ENCODE measurements at regions not wholly inside any gene's neighbourhood (a gene's known extent, or its start where the extent isn't known, plus 50 kb on each side); places are given as distances from the start of the nearest gene placed in this dataset.

DNA sequence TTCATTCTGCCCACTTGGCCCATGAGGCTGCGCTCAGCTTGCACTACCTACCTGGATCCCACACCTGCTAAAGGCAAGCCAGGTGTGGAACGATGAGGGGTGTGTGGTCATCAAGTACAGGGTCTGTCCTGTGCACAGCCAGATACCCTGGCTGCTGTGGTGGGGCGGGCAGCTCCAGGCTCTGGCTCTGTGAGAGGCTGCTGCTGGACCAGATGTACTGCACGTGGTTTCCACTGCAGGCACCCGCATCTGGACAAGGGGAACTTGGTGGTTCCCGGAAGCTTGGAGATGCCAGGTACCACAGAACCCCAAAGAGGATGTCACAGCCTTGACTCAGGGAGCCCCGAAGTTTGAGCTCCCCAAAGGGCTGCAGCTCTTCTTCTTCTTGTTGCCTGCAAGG is 68.1 kb upstream of the ZNF804A start:
- no peak overlapping the region for H2AFZ ChIP-seq (ENCODE audit: low read length)
- H3K4me3 ChIP-seq (ENCODE audit: low read length): no peak overlapping the region
- H3K4me1 ChIP-seq (ENCODE audit: low read length): no peaks in the 10 kb centered on the region
- no peaks in the 10 kb centered on the region for H3K36me3 ChIP-seq (ENCODE audit: insufficient read depth, low read length)
- no peak for DNase-seq
- H3K9me3 ChIP-seq (ENCODE audit: low read length): peaks cover 13% of the 10 kb centered on the region; the same call in 1 of the 2 replicates
- no peaks in the 10 kb centered on the region for H4K20me1 ChIP-seq (ENCODE audit: insufficient read depth, low read depth, low read length)
- H3K4me2 ChIP-seq (ENCODE audit: low read depth, low read length, poor library complexity, severe bottlenecking): no peak overlapping the region
- H3K9ac ChIP-seq (ENCODE audit: low read length): no peak overlapping the region
- no peak overlapping the region for H3K27ac ChIP-seq (ENCODE audit: low read length)
- H3K27me3 ChIP-seq (ENCODE audit: low read length): no peaks in the 10 kb centered on the region
- H3K79me2 ChIP-seq (ENCODE audit: low read length): no peaks in the 10 kb centered on the region
- no peaks in the 10 kb centered on the region for H3K9me2 ChIP-seq (replicated peaks; ENCODE audit: insufficient read depth, low read length)

DNA sequence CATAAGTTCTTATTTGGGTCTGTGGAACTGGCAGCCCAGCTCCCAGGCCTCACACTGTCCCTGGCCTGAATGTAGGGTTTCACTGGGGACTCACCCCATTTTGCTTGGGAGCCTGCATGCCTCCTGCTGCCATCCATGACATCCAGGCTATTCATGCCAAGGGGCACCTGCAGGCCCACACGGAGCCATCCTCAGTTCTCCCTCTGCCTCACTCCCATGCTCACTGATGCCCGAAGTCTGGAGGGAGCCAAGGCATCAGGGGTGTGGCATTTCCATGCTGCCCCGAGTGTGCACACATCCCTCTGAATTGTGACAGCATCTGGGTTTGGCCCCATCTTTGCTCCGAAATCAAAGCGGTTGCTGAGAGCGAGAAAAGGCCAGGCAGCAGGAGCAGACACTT is 67.4 kb upstream of the ZNF804A start:
- Histone ChIP-seq H3K27ac (ENCODE audit: low read length) (no peak overlapping the region), H2AFZ (ENCODE audit: low read length) (no peak overlapping the region), H3K4me2 (ENCODE audit: low read depth, low read length, poor library complexity, severe bottlenecking) (no peak overlapping the region), H3K36me3 (ENCODE audit: insufficient read depth, low read length) (no peaks in the 10 kb centered on the region), H3K4me1 (ENCODE audit: low read length) (no peaks in the 10 kb centered on the region), H3K4me3 (ENCODE audit: low read length) (no peak overlapping the region), H3K9ac (ENCODE audit: low read length) (no peak overlapping the region), H3K27me3 (ENCODE audit: low read length) (no peaks in the 10 kb centered on the region), H3K79me2 (ENCODE audit: low read length) (no peaks in the 10 kb centered on the region), H3K9me3 (ENCODE audit: low read length) (peaks cover 13% of the 10 kb centered on the region; the same call in 1 of the 2 replicates), H4K20me1 (ENCODE audit: insufficient read depth, low read depth, low read length) (no peaks in the 10 kb centered on the region), H3K9me2 (replicated peaks; ENCODE audit: insufficient read depth, low read length) (no peaks in the 10 kb centered on the region)
- no peak for DNase-seq

GRCh38 chr2:184532551-184532950 is 65.8 kb upstream of the ZNF804A start:
- Histone ChIP-seq H3K36me3 (ENCODE audit: insufficient read depth, low read length) (no peaks in the 10 kb centered on the region), H2AFZ (ENCODE audit: low read length) (no peak overlapping the region), H3K79me2 (ENCODE audit: low read length) (no peaks in the 10 kb centered on the region), H4K20me1 (ENCODE audit: insufficient read depth, low read depth, low read length) (no peaks in the 10 kb centered on the region), H3K4me2 (ENCODE audit: low read depth, low read length, poor library complexity, severe bottlenecking) (no peak overlapping the region), H3K9me3 (ENCODE audit: low read length) (peaks cover 8% of the 10 kb centered on the region; the same call in 1 of the 2 replicates), H3K9ac (ENCODE audit: low read length) (no peak overlapping the region), H3K27me3 (ENCODE audit: low read length) (no peaks in the 10 kb centered on the region), H3K9me2 (replicated peaks; ENCODE audit: insufficient read depth, low read length) (no peaks in the 10 kb centered on the region), H3K27ac (ENCODE audit: low read length) (no peak overlapping the region), H3K4me1 (ENCODE audit: low read length) (no peaks in the 10 kb centered on the region), H3K4me3 (ENCODE audit: low read length) (no peak overlapping the region)
- DNase-seq: no peak

DNA sequence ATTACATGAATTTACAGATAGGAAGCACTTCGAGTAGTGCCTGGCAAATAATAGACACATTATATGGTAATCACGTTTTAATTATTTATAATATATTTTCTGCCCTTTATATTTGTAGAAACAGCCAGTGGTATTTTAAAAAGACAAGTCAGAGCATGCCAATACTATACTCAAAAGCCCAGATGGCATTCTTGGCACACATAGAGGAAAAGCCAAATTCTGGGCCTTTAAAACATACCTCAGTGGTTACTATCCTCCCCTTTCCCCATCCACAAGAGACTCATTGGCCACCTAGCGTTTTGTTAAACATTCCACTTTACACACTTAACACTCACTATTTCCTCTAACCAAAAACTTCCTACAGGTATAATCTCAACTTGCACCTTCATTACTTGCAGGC is 63.3 kb upstream of the ZNF804A start:
- Histone ChIP-seq H3K4me2 (ENCODE audit: low read depth, low read length, poor library complexity, severe bottlenecking) (no peak overlapping the region), H3K9ac (ENCODE audit: low read length) (no peak overlapping the region), H3K4me1 (ENCODE audit: low read length) (no peaks in the 10 kb centered on the region), H3K9me2 (replicated peaks; ENCODE audit: insufficient read depth, low read length) (no peaks in the 10 kb centered on the region), H3K4me3 (ENCODE audit: low read length) (no peak overlapping the region), H3K79me2 (ENCODE audit: low read length) (no peaks in the 10 kb centered on the region), H3K27me3 (ENCODE audit: low read length) (no peaks in the 10 kb centered on the region), H3K9me3 (ENCODE audit: low read length) (no peaks in the 10 kb centered on the region), H3K27ac (ENCODE audit: low read length) (no peak overlapping the region), H2AFZ (ENCODE audit: low read length) (no peak overlapping the region), H4K20me1 (ENCODE audit: insufficient read depth, low read depth, low read length) (no peaks in the 10 kb centered on the region), H3K36me3 (ENCODE audit: insufficient read depth, low read length) (no peaks in the 10 kb centered on the region)
- DNase-seq: no peak

DNA sequence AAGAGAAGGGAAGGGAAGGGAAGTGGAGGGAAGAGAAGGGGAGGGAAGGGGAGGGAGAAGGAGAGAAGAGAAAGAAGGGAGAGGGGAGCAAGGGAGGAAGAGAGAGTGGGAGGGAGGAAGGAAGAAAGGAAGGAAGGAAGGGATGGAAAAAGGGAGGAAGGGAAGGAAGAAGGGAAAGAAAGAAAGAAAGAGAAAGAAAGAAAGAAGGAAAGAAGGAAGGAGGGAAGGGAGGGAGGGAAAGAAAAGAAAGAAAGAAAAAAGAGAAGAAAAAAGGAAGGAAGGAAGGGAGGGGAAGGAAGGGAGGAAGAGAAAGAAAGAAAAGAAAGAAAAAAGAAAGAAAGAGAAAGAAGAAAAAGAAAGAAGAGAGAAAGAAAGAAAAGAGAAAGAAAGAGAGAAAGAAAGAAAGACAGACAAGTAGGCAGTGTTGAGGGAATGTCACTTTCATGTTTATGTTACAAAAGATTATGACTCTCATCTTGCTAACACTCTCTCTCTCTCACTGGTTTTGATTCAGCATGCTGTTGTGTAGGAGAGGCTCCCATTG is 58.0 kb upstream of the ZNF804A start:
- no peak overlapping the region for H3K4me3 ChIP-seq (ENCODE audit: low read length)
- no peak for DNase-seq
- no peaks in the 10 kb centered on the region for H3K9me3 ChIP-seq (ENCODE audit: low read length)
- no peaks in the 10 kb centered on the region for H3K4me1 ChIP-seq (ENCODE audit: low read length)
- H3K4me2 ChIP-seq (ENCODE audit: low read depth, low read length, poor library complexity, severe bottlenecking): no peak overlapping the region
- H2AFZ ChIP-seq (ENCODE audit: low read length): no peak overlapping the region
- H3K9me2 ChIP-seq (replicated peaks; ENCODE audit: insufficient read depth, low read length): no peaks in the 10 kb centered on the region
- H3K27me3 ChIP-seq (ENCODE audit: low read length): no peaks in the 10 kb centered on the region
- H3K79me2 ChIP-seq (ENCODE audit: low read length): no peaks in the 10 kb centered on the region
- H3K36me3 ChIP-seq (ENCODE audit: insufficient read depth, low read length): no peaks in the 10 kb centered on the region
- no peak overlapping the region for H3K9ac ChIP-seq (ENCODE audit: low read length)
- no peak overlapping the region for H3K27ac ChIP-seq (ENCODE audit: low read length)
- no peaks in the 10 kb centered on the region for H4K20me1 ChIP-seq (ENCODE audit: insufficient read depth, low read depth, low read length)

DNA sequence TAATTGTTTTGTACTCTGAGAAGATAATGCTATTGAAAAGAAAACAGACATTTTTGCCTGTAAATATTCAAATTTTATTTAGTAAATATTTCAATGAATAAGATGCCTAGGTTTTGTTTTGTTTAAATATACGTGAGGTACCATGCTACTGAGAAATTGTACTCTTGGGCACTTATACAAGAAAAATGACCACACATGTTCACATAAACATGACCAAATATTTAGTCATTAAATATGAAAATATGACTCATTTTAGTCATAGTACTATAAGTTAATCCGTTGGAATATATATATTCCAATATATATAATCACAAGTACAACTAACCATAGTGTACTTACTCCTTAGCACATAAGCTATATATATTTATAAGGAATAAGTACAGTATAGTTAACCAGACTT is 56.7 kb upstream of the ZNF804A start:
- Histone ChIP-seq H4K20me1 (ENCODE audit: insufficient read depth, low read depth, low read length) (no peaks in the 10 kb centered on the region), H3K4me1 (ENCODE audit: low read length) (no peaks in the 10 kb centered on the region), H3K9me2 (replicated peaks; ENCODE audit: insufficient read depth, low read length) (no peaks in the 10 kb centered on the region), H3K27me3 (ENCODE audit: low read length) (no peaks in the 10 kb centered on the region), H3K36me3 (ENCODE audit: insufficient read depth, low read length) (no peaks in the 10 kb centered on the region), H3K79me2 (ENCODE audit: low read length) (no peaks in the 10 kb centered on the region), H3K4me2 (ENCODE audit: low read depth, low read length, poor library complexity, severe bottlenecking) (no peak overlapping the region), H2AFZ (ENCODE audit: low read length) (no peak overlapping the region), H3K9me3 (ENCODE audit: low read length) (no peaks in the 10 kb centered on the region), H3K4me3 (ENCODE audit: low read length) (no peak overlapping the region), H3K9ac (ENCODE audit: low read length) (no peak overlapping the region), H3K27ac (ENCODE audit: low read length) (no peak overlapping the region)
- no peak for DNase-seq

GRCh38 chr2:184543832-184544231 is 54.5 kb upstream of the ZNF804A start:
- Histone ChIP-seq H3K4me1 (ENCODE audit: low read length) (no peaks in the 10 kb centered on the region), H3K27me3 (ENCODE audit: low read length) (no peaks in the 10 kb centered on the region), H3K9ac (ENCODE audit: low read length) (no peak overlapping the region), H2AFZ (ENCODE audit: low read length) (no peak overlapping the region), H3K27ac (ENCODE audit: low read length) (no peak overlapping the region), H3K4me2 (ENCODE audit: low read depth, low read length, poor library complexity, severe bottlenecking) (no peak overlapping the region), H3K79me2 (ENCODE audit: low read length) (no peaks in the 10 kb centered on the region), H4K20me1 (ENCODE audit: insufficient read depth, low read depth, low read length) (no peaks in the 10 kb centered on the region), H3K9me2 (replicated peaks; ENCODE audit: insufficient read depth, low read length) (no peaks in the 10 kb centered on the region), H3K36me3 (ENCODE audit: insufficient read depth, low read length) (no peaks in the 10 kb centered on the region), H3K9me3 (ENCODE audit: low read length) (no peaks in the 10 kb centered on the region), H3K4me3 (ENCODE audit: low read length) (no peak overlapping the region)
- no peak for DNase-seq
